ENCODE measurements at regions not wholly inside any gene's neighbourhood (a gene's known extent, or its start where the extent isn't known, plus 50 kb on each side); places are given as distances from the start of the nearest gene placed in this dataset.

GRCh38 chrX:139454743-139455142, 75.8 kb upstream of the F9 start:
- ChIA-PET RAD21 (ENCODE audit: low non-redundant PET in 1 of 2, low total read pairs in 2 of 2, uncharacterized antibody in 2 of 2, unreplicated experiment in 2 of 2) (no interaction called here), POLR2A (no interaction called here), CTCF (no interaction called here)
- no peak overlapping the region for H2AFZ ChIP-seq (ENCODE audit: low read depth, low read length, poor library complexity, severe bottlenecking)
- no peaks in the 10 kb centered on the region for H3K79me2 ChIP-seq (ENCODE audit: insufficient read depth, low read length)
- no peak overlapping the region for H3K27ac ChIP-seq (ENCODE audit: low read depth, low read length)
- no peaks in the 10 kb centered on the region for H3K27me3 ChIP-seq (ENCODE audit: insufficient read depth, low read length)
- TF ChIP-seq SIN3A (IDR thresholded peaks at IDR 0.05; ENCODE audit: low read depth) (no peak), EZH2phosphoT487 (IDR thresholded peaks at IDR 0.05; ENCODE audit: borderline replicate concordance) (no peak), TCF7L2 (IDR thresholded peaks at IDR 0.05; ENCODE audit: borderline replicate concordance, extremely low read depth, insufficient read depth, insufficient read length) (no peak), ATF3 (IDR thresholded peaks at IDR 0.05) (no peak), SRF (IDR thresholded peaks at IDR 0.05; ENCODE audit: low read depth) (no peak), SP1 (IDR thresholded peaks at IDR 0.05; ENCODE audit: low read depth) (no peak), EZH2 (IDR thresholded peaks at IDR 0.05) (no peak), ZFX (IDR thresholded peaks at IDR 0.05) (no peak), CBX3 (IDR thresholded peaks at IDR 0.05; ENCODE audit: low read depth) (no peak), JUND (IDR thresholded peaks at IDR 0.05) (no peak), EGR1 (IDR thresholded peaks at IDR 0.05; ENCODE audit: low read depth) (no peak), YY1 (IDR thresholded peaks at IDR 0.05; ENCODE audit: extremely low read depth, insufficient replicate concordance, low read depth, low read length) (no peak), FOSL1 (IDR thresholded peaks at IDR 0.05; ENCODE audit: low read depth) (no peak), ELF1 (IDR thresholded peaks at IDR 0.05; ENCODE audit: borderline replicate concordance, low read depth) (no peak)
- TF ChIP-seq, protein P1, sequence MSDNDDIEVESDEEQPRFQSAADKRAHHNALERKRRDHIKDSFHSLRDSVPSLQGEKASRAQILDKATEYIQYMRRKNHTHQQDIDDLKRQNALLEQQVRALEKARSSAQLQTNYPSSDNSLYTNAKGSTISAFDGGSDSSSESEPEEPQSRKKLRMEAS (IDR thresholded peaks at IDR 0.05) = no peak
- TF ChIP-seq, protein P2, sequence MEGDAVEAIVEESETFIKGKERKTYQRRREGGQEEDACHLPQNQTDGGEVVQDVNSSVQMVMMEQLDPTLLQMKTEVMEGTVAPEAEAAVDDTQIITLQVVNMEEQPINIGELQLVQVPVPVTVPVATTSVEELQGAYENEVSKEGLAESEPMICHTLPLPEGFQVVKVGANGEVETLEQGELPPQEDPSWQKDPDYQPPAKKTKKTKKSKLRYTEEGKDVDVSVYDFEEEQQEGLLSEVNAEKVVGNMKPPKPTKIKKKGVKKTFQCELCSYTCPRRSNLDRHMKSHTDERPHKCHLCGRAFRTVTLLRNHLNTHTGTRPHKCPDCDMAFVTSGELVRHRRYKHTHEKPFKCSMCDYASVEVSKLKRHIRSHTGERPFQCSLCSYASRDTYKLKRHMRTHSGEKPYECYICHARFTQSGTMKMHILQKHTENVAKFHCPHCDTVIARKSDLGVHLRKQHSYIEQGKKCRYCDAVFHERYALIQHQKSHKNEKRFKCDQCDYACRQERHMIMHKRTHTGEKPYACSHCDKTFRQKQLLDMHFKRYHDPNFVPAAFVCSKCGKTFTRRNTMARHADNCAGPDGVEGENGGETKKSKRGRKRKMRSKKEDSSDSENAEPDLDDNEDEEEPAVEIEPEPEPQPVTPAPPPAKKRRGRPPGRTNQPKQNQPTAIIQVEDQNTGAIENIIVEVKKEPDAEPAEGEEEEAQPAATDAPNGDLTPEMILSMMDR (IDR thresholded peaks at IDR 0.05 in 2 of 3, conservative IDR thresholded peaks at IDR 0.05 in 1 of 3; ENCODE audit: borderline replicate concordance in 1 of 3, insufficient read depth in 1 of 3, low read depth in 2 of 3, low read length in 2 of 3) = no peak
- TF ChIP-seq, protein P3, sequence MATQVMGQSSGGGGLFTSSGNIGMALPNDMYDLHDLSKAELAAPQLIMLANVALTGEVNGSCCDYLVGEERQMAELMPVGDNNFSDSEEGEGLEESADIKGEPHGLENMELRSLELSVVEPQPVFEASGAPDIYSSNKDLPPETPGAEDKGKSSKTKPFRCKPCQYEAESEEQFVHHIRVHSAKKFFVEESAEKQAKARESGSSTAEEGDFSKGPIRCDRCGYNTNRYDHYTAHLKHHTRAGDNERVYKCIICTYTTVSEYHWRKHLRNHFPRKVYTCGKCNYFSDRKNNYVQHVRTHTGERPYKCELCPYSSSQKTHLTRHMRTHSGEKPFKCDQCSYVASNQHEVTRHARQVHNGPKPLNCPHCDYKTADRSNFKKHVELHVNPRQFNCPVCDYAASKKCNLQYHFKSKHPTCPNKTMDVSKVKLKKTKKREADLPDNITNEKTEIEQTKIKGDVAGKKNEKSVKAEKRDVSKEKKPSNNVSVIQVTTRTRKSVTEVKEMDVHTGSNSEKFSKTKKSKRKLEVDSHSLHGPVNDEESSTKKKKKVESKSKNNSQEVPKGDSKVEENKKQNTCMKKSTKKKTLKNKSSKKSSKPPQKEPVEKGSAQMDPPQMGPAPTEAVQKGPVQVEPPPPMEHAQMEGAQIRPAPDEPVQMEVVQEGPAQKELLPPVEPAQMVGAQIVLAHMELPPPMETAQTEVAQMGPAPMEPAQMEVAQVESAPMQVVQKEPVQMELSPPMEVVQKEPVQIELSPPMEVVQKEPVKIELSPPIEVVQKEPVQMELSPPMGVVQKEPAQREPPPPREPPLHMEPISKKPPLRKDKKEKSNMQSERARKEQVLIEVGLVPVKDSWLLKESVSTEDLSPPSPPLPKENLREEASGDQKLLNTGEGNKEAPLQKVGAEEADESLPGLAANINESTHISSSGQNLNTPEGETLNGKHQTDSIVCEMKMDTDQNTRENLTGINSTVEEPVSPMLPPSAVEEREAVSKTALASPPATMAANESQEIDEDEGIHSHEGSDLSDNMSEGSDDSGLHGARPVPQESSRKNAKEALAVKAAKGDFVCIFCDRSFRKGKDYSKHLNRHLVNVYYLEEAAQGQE (IDR thresholded peaks at IDR 0.05; ENCODE audit: low read depth) = no peak
- H3K4me2 ChIP-seq (ENCODE audit: low read length) = no peak overlapping the region
- DNase-seq (ENCODE audit: low read depth, low spot score) (no peak), ATAC-seq (no peak)
- no peak overlapping the region for H3K9ac ChIP-seq (ENCODE audit: low read length)
- H3K4me3 ChIP-seq (replicated peaks in 1 of 2; ENCODE audit: low read depth in 1 of 2, low read length in 2 of 2) = no peak overlapping the region
- no peaks in the 10 kb centered on the region for H4K20me1 ChIP-seq (ENCODE audit: insufficient read depth)
- intact Hi-C loops (cut with micrococcal nuclease) = no loop called here
- H3K36me3 ChIP-seq (ENCODE audit: control insufficient read depth in 1 of 2, insufficient read depth in 2 of 2, low read length in 2 of 2) = no peaks in the 10 kb centered on the region
- H3K9me2 ChIP-seq (ENCODE audit: insufficient read depth) = no peaks in the 10 kb centered on the region
- H3K9me3 ChIP-seq (ENCODE audit: control insufficient read depth in 1 of 2, insufficient read depth in 1 of 2, low read depth in 1 of 2, low read length in 2 of 2) = no peaks in the 10 kb centered on the region
- no peaks in the 10 kb centered on the region for H3K4me1 ChIP-seq (ENCODE audit: control insufficient read depth in 1 of 2, insufficient read depth in 2 of 2, low read length in 2 of 2)
- no TSS peak for BruUV-seq (replicated peaks)

All from HCT116 (cell line).